Stimulated activated CD4-positive, alpha-beta T cell treated with anti-CD3 and anti-CD28 coated beads, Interleukin-12 subunit alpha, Interleukin-12 subunit beta, amount 100 ng/mL, for 48 hours (primary cell): ENCODE measurements at regions not wholly inside any gene's neighbourhood (a gene's known extent, or its start where the extent isn't known, plus 50 kb on each side); places are given as distances from the start of the nearest gene placed in this dataset.

Experiments used
- DNase-seq, 3 donors: peaks; one replicate each; pipeline ENCODE4 v3.0.0-alpha.2; 2020; ENCODE audit warnings: low read depth in 2 of 3, low spot score in 1 of 3

- no peak for DNase-seq
Measured at GRCh38 chr10:121025731-121026130, 174.6 kb downstream of the WDR11 start.

- no peak for DNase-seq
Measured at GRCh38 chr10:121027371-121027770, 176.2 kb downstream of the WDR11 start.

- no peak for DNase-seq
Measured at GRCh38 chr10:121032460-121032859, 181.3 kb downstream of the WDR11 start.

- DNase-seq, result no peak
Measured at GRCh38 chr10:121033366-121033765, 182.2 kb downstream of the WDR11 start.

GRCh38 chr10:121036431-121036830 lies 185.3 kb downstream of the WDR11 start:
- DNase-seq, result no peak

- no peak for DNase-seq
Measured at GRCh38 chr10:121041499-121041898, 190.3 kb downstream of the WDR11 start.

GRCh38 chr10:121041906-121042305 lies 190.7 kb downstream of the WDR11 start:
- DNase-seq, result no peak

GRCh38 chr10:121042342-121042741 lies 191.2 kb downstream of the WDR11 start:
- no peak for DNase-seq

GRCh38 chr10:121043124-121043849 lies 192.1 kb downstream of the WDR11 start:
- DNase-seq, result no peak

- DNase-seq, result no peak
Measured at GRCh38 chr10:121048749-121049148, 197.6 kb downstream of the WDR11 start.

GRCh38 chr10:121049489-121049888 lies 198.3 kb downstream of the WDR11 start:
- DNase-seq, result no peak

- DNase-seq, result no peak
Measured at GRCh38 chr10:121049923-121050322, 198.8 kb downstream of the WDR11 start.

GRCh38 chr10:121051171-121051570 lies 200.0 kb downstream of the WDR11 start:
- DNase-seq, result no peak

- no peak for DNase-seq
Measured at GRCh38 chr10:121051696-121052279, 200.6 kb downstream of the WDR11 start.

- no peak for DNase-seq
Measured at GRCh38 chr10:121053151-121053550, 202.0 kb downstream of the WDR11 start.

- no peak for DNase-seq
Measured at GRCh38 chr10:121054874-121055273, 203.7 kb downstream of the WDR11 start.

GRCh38 chr10:121057269-121057668 lies 206.1 kb downstream of the WDR11 start:
- no peak for DNase-seq

GRCh38 chr10:121058082-121058481 lies 206.9 kb downstream of the WDR11 start:
- DNase-seq, result no peak

- no peak for DNase-seq
Measured at GRCh38 chr10:121059351-121059750, 208.2 kb downstream of the WDR11 start.

- no peak for DNase-seq
Measured at GRCh38 chr10:121062115-121062514, 211.0 kb downstream of the WDR11 start.

GRCh38 chr10:121063744-121064143 lies 212.6 kb downstream of the WDR11 start:
- DNase-seq, result no peak

- no peak for DNase-seq
Measured at GRCh38 chr10:121064491-121064890, 213.3 kb downstream of the WDR11 start.

GRCh38 chr10:121065330-121065729 lies 214.2 kb downstream of the WDR11 start:
- no peak for DNase-seq
